Gastroesophageal sphincter (tissue), 4 donors: ENCODE measurements at regions not wholly inside any gene's neighbourhood (a gene's known extent, or its start where the extent isn't known, plus 50 kb on each side); places are given as distances from the start of the nearest gene placed in this dataset.
A peak's percentile ranks its signal among the peaks of the same experiment; 100 is the strongest.

Experiments
- ATAC-seq: fragments of 150-250 bp; one replicate; pipeline ENCODE4 v1.9.1; 2016; ENCODE audit warnings: mild to moderate bottlenecking, moderate library complexity
- H3K27ac ChIP-seq, 4 donors: fragments of 200-600 bp; sonication (generic) in 3 of 4; 1 replicate in 3 of 4; 2 replicates in 1 of 4; pipeline ENCODE4 v1.5.1; 2016 to 2019
- H3K27me3 ChIP-seq: fragments of 200-600 bp; sonication (generic); one replicate; pipeline ENCODE4 v1.5.1; 2019
- H3K36me3 ChIP-seq, 2 donors: fragments of 200-600 bp; sonication (generic); one replicate each; pipeline ENCODE4 v1.5.1; 2019; ENCODE audit warnings: control low read depth in 1 of 2
- H3K4me1 ChIP-seq, 3 donors: fragments of 200-600 bp; sonication (generic); 1 replicate in 2 of 3; 2 replicates in 1 of 3; pipeline ENCODE4 v1.5.1; 2016 to 2019; ENCODE audit warnings: control low read depth in 2 of 3
- H3K4me3 ChIP-seq, 2 donors: fragments of 200-600 bp; sonication (generic); one replicate each; pipeline ENCODE4 v1.5.1; 2019; ENCODE audit warnings: mild to moderate bottlenecking in 1 of 2, moderate library complexity in 1 of 2
- H3K9me3 ChIP-seq, 3 donors: fragments of 200-600 bp; sonication (generic); one replicate each; pipeline ENCODE4 v1.5.1; 2017 to 2019; ENCODE audit warnings: control low read depth in 2 of 3
- CTCF ChIP-seq, 4 experiments: fragments of 200-600 bp in 2 of 4; fragments of 450-650 bp in 2 of 4; sonication (generic) in 1 of 4; IDR thresholded peaks; one replicate each; pipeline ENCODE4 v1.5.1; 2017 to 2019; ENCODE audit warnings: antibody characterized with exemption in 4 of 4, mild to moderate bottlenecking in 2 of 4, moderate library complexity in 2 of 4
- EP300 ChIP-seq: sonication (generic); formaldehyde crosslinking; IDR thresholded peaks from one replicate; pipeline ENCODE4 v1.6.1; 2017; ENCODE audit warnings: antibody characterized with exemption, mild to moderate bottlenecking
- POLR2A ChIP-seq, 2 donors: fragments of 450-650 bp; IDR thresholded peaks; one replicate each; pipeline ENCODE4 v1.6.1; 2017; ENCODE audit warnings: antibody characterized with exemption in 2 of 2, mild to moderate bottlenecking in 2 of 2, moderate library complexity in 1 of 2
- POLR2AphosphoS5 ChIP-seq: sonication (generic); formaldehyde crosslinking; IDR thresholded peaks from one replicate; pipeline ENCODE4 v1.6.1; 2017; ENCODE audit warnings: antibody characterized with exemption
- WGBS, 2 donors: methylation state at CpG; one replicate each; pipeline ENCODE4 v1.1.5; 2018; ENCODE audit warnings: low coverage in 1 of 2; 5-methylcytosine and 5-hydroxymethylcytosine counted together

- no peak for TF ChIP-seq CTCF (IDR thresholded peaks at IDR 0.05)
- no peak for TF ChIP-seq EP300
- TF ChIP-seq POLR2AphosphoS5 = no peak
- no peak for TF ChIP-seq POLR2A (IDR thresholded peaks at IDR 0.05)
- Histone ChIP-seq H3K9me3 (no peaks in the 10 kb centered on the region), H3K4me3 (no peak overlapping the region), H3K36me3 (no peaks in the 10 kb centered on the region), H3K27me3 (no peaks in the 10 kb centered on the region), H3K27ac (no peak overlapping the region), H3K4me1 (peaks cover 0 to 31% (median under 1%) of the 10 kb centered on the region in 3 donors)
- no peak for ATAC-seq
- WGBS, 2 donors = 62 to 78% methylated on average over 3 of the region's 3 CpGs
Observed at GRCh38 chr2:226665306-226665831, 134.3 kb downstream of the IRS1 start.

- no peak for TF ChIP-seq EP300
- TF ChIP-seq POLR2A (IDR thresholded peaks at IDR 0.05) = no peak
- no peak for TF ChIP-seq POLR2AphosphoS5
- TF ChIP-seq CTCF (IDR thresholded peaks at IDR 0.05) = no peak
- Histone ChIP-seq H3K9me3 (no peaks in the 10 kb centered on the region), H3K36me3 (no peaks in the 10 kb centered on the region), H3K27ac (no peak overlapping the region), H3K4me1 (peaks cover 0 to 35% (median 3%) of the 10 kb centered on the region in 3 donors), H3K27me3 (no peaks in the 10 kb centered on the region), H3K4me3 (no peak overlapping the region)
- no peak for ATAC-seq
- WGBS, 2 donors = 85 to 100% methylated on average over 2 of the region's 2 CpGs
Observed at GRCh38 chr2:226664661-226665060, 135.0 kb downstream of the IRS1 start.

GRCh38 chr2:226664140-226664539 lies 135.5 kb downstream of the IRS1 start:
- H3K4me1 ChIP-seq = peaks cover 0 to 38% (median 3%) of the 10 kb centered on the region in 3 donors
- 0 to 94% methylated on average over 2 of the region's 3 CpGs for WGBS, 2 donors
- no peaks in the 10 kb centered on the region for H3K9me3 ChIP-seq
- H3K4me3 ChIP-seq = no peak overlapping the region
- ATAC-seq = no peak
- H3K27ac ChIP-seq = no peak overlapping the region
- no peak for TF ChIP-seq POLR2AphosphoS5
- no peak for TF ChIP-seq EP300
- H3K27me3 ChIP-seq = no peaks in the 10 kb centered on the region
- no peaks in the 10 kb centered on the region for H3K36me3 ChIP-seq

- Histone ChIP-seq H3K4me1 (peaks cover 0 to 41% (median 3%) of the 10 kb centered on the region in 3 donors), H3K27me3 (no peaks in the 10 kb centered on the region), H3K36me3 (no peaks in the 10 kb centered on the region), H3K9me3 (no peaks in the 10 kb centered on the region), H3K4me3 (no peak overlapping the region), H3K27ac (peak overlapping the region; percentile 64 to 76 (median 76))
- TF ChIP-seq POLR2A (IDR thresholded peaks at IDR 0.05) (no peak), EP300 (no peak), POLR2AphosphoS5 (peak; percentile 97), CTCF (IDR thresholded peaks at IDR 0.05) (no peak)
- ATAC-seq = peak; percentile 72
- 23 to 29% methylated on average over 10 to 11 of the region's 11 CpGs for WGBS, 2 donors
Observed at GRCh38 chr2:226661789-226662545, 137.7 kb downstream of the IRS1 start.

- Histone ChIP-seq H3K9me3 (no peaks in the 10 kb centered on the region), H3K27me3 (no peaks in the 10 kb centered on the region), H3K4me1 (peaks cover 3 to 55% (median 8%) of the 10 kb centered on the region in 3 donors), H3K36me3 (no peaks in the 10 kb centered on the region), H3K4me3 (no peak overlapping the region), H3K27ac (peak overlapping the region; percentile 44 to 76 (median 76))
- peak; percentile 92 for ATAC-seq
- WGBS, 2 donors = 8 to 25% methylated on average over 1 of the region's 1 CpG
- TF ChIP-seq CTCF (IDR thresholded peaks at IDR 0.05) = no peak
- peak; percentile 92 for TF ChIP-seq POLR2AphosphoS5
- no peak for TF ChIP-seq POLR2A (IDR thresholded peaks at IDR 0.05)
Observed at GRCh38 chr2:226660526-226660925, 139.1 kb downstream of the IRS1 start.
